Putamen (tissue), 1 donor: ENCODE measurements at regions not wholly inside any gene's neighbourhood (a gene's known extent, or its start where the extent isn't known, plus 50 kb on each side); places are given as distances from the start of the nearest gene placed in this dataset.
A peak's percentile ranks its signal among the peaks of the same experiment; 100 is the strongest.
"Not testable (repeated sequence)": the region's sequence is repeated elsewhere in the genome, so short reads cannot be mapped to it uniquely, and the experiment has no call there.

Source experiments
- DNase-seq: peaks from one replicate; pipeline ENCODE4 v3.0.0-alpha.2; 2016; ENCODE audit warnings: low spot score

DNA sequence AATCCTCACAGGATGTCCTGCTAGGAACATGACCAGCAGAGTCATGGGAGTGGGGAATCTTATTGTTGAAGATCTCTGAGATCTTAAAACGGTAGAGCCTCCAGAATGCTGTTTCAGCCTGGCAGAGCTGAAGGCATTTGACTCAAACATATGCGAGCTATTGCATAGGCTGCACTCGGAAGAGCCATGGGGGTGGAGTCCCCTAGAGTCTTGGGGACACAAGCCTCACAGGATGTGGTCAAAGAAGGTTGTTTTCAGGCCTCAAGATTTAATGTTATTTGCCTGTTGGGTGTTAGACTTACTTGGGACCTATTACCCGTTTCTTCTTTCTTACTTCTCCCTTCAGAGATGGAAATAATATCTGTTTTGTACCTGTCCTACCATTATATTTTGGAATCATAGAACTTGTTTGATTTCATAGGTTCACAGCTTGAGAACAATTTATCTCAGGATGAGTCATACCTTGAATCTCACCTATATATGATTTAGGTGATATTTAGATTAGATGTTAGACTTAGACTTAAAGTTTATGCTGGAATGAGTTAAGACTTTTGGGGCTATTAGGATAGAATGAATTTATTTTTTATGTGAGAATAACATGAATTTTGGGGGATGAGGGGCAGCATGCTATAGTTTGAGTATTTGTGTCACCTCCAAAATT, 172.2 kb upstream of the ATP2B1 start:
- DNase-seq, result no peak

GRCh38 chr12:89879766-89880165, 171.1 kb upstream of the ATP2B1 start:
- no peak for DNase-seq

- no peak for DNase-seq
These were observed 170.3 kb upstream of the ATP2B1 start for GRCh38 chr12:89878950-89879349.

DNA sequence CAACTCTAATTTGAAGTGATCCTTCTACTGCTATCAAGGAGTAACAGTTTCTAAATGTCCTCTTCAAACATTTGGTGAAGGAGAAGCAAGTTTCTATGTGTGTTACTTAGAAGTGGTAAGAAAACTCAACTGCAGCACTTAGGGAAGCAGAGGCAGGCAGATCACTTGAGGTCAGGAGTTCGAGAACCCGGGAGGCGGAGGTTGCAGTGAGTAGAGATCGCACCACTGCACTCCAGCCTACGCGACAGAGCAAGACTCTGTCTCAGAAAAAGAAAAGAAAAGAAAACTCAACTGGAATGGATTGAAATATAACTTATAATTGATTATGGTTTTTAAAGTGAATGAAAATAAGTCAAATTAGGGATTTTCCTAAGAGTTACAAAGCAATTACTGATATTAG, 169.7 kb upstream of the ATP2B1 start:
- DNase-seq, result no peak

DNA sequence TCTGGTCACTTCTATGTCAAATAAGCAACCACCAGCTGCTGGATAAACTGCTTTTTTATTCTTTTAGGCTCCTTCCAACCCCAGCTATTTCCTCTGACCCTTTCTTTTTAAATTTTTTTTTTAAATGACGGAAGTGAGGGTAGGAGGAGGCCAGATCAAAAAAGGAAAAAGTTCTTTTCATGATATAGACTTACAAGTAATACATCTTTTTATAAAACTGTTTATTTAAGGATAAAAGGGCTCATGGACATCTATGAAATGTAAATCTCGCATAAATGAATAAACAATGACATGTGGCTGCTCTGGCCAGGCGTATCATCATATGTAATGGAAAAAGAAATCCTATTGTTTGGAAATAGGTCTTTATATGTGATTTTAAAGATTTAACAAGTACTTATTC, 169.0 kb upstream of the ATP2B1 start:
- no peak for DNase-seq

DNA sequence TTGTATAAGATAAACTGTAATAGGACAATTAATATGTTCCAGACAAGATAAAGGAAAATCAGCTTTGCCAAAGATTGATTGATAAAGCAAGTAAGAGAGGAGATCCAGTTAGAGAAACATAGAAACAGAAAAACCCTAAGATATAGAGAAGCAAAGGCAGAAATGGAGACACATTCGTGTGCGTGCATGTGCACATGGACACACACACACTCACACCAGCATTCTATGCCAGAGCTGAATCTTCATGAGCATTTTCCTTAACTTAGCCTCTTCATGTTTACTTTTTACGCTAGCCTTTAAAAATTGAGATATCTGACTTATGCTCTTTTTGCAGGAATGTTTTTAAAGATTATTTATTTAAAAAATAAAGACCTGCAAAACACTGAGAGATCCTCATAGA, 168.5 kb upstream of the ATP2B1 start:
- no peak for DNase-seq

- DNase-seq, result no peak
These were observed 167.2 kb upstream of the ATP2B1 start for GRCh38 chr12:89875809-89876208.

DNA sequence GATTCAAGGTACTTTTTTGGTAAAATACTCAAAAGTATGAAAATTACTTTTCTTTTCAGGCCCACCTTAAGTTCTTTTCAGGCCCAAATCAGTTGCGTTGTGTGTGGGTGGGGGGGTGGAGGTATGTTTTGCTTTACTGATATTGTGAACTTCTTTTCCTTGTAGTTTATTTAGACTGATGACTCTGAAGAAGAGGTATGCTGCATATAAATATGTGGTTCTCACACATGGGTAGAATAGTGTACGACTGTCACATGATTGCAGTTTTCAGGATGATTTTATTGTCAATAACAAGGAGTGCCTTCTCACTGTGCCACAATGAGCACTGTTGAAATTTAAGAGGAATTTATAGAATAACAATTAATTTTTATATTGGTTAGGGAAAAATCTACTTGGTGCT, 166.6 kb upstream of the ATP2B1 start:
- DNase-seq, result no peak

DNA sequence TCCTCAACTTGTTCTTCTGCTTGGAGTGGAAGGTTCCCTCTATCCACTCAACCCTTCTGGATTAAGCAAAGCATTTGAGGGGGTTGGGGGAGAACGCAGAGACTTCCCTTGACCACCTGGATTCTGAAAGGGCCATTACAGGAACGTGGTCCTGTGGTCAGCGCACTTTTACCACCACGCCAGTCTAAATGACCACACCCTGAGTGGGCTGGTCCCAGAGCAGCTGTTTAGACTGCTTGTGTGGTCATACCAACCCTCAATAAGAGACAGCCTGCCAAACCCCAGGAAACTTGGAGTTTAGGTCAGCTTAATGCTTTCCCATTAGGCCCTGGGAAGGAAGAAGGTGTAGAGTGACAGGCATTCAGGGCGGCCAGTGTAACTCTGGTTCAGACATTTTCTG, 165.5 kb upstream of the ATP2B1 start:
- no peak for DNase-seq

- peak; percentile 75 for DNase-seq
These were observed 165.1 kb upstream of the ATP2B1 start for GRCh38 chr12:89873745-89874144.

DNA sequence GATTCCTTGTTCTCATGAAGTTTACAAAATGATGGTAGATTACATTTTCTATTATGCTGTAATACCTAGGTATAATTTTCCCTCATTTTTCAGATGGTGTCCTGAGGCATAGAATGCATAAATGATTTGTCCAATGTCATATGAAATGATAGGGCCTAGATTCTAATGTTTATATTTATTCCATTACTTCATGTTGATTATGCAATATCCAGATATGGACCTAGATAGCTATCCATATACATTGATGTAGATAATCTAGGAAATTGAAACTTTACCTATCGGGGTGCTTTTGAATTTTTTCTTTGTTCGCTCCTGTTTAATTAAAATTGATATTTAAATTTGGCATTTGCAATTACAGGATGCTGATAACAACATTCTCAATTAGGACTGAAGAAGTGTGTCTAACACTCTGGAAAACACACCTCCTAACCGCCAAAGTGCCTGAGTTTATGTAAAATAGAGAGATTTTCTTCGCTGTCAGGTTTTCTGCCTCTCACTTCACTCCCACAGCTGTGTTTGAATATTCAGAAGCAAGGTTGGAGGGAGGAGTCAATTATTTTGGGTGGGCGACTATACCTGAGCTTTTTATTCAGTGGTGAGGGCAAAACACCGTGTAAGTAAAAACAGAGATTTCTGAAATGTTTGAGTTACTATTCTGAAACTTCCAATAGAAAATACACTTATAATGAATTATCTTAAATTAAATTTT, 164.4 kb upstream of the ATP2B1 start:
- DNase-seq, result peak; percentile 78

- no peak for DNase-seq
These were observed 162.0 kb upstream of the ATP2B1 start for GRCh38 chr12:89870413-89871184.

DNA sequence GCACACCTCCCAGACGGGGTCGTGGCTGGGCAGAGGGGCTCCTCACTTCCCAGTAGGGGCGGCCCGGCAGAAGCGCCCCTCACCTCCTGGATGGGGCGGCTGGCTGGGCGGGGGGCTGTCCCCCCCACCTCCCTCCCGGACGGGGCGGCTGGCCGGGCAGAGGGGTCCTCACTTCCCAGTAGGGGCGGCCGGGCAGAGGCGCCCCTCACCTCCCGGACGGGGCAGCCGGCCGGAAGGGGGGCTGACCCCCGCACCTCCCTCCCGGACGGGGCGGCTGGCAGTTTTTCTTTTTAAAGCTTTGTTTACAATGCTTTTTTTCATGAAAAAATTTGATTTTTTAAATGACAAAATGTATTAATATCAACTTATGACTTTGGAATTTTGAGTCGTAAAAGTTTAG, 159.0 kb upstream of the ATP2B1 start:
- not testable (repeated sequence) for DNase-seq

DNA sequence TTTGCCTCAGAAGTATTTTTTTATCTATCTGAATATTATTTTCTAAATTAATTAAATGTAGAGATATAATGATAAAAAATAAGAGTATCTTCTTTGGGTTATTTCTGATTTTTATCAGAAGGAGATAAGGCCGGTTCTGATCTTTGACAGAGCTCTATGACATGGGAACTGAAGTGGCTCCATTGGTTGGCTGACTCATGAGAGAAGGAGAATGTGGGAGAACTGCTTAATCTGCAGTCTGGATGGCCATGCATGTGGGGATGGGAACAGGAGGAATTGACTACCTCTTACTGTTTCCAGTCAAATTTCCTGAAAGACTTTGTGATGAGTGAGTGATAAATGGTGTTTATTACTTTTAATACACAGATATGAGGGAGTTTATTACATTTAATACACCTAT, 155.8 kb upstream of the ATP2B1 start:
- no peak for DNase-seq

DNA sequence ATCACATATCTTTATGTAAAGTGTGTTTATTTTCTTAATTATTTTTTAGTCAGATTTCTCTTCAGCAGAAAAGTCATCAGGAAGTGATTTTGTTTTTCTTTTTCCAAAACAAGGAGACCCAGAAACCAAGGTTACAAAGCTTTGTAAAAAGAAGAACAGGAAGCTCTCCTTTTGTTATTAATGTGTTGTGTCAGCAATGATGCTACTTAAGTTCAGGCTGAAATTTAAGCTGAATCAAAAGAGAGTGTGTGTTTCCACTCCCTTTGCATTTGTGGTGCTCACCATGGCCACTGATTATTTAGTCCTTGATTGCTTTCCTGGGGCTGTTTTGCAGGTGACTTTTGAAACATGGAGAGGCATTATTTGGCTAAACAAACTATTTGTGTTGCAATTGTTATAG, 155.3 kb upstream of the ATP2B1 start:
- DNase-seq, result no peak

DNA sequence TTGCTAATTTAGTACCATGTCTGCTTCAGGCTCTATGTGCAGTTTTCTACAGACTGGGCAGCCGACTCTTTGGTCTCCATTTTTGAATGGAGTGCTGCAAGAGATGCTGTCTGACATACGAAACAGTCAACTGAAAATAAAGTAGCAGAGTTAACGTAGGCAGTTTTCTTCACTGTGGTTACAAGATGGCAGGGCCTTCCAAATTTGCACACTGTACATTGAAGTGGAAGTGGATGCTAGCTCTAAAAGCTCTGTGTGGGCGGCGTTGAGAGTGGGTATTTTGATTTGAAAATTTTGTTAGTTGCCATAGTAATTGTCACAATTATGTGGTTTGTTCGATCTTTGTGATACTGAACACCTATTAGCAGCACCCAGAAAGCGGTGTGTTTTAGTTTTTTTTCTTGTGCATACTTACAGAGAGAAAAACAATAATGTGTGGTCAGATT, 154.9 kb upstream of the ATP2B1 start:
- peak; percentile 53 for DNase-seq

GRCh38 chr12:89862511-89863445, 154.1 kb upstream of the ATP2B1 start:
- DNase-seq, result peak; percentile 42

DNA sequence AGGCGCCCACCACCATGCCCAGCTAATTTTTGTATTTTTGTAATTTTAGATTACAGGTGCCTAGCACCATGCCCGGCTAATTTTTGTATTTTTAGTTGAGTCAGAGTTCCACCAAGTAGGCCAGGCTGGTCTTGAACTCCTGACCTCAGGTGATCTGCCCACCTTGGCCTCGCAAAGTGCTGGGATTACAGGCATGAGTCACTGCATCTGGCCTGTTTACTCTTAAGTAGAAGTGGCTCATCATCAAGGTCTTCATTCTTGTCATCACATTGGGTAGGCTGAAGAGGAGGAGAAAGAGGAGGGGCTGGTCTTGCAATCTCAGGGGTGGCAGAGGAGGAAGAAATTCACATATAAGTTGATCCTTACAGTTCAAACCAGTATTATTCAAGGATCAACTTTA, 152.4 kb upstream of the ATP2B1 start:
- DNase-seq, result no peak

DNA sequence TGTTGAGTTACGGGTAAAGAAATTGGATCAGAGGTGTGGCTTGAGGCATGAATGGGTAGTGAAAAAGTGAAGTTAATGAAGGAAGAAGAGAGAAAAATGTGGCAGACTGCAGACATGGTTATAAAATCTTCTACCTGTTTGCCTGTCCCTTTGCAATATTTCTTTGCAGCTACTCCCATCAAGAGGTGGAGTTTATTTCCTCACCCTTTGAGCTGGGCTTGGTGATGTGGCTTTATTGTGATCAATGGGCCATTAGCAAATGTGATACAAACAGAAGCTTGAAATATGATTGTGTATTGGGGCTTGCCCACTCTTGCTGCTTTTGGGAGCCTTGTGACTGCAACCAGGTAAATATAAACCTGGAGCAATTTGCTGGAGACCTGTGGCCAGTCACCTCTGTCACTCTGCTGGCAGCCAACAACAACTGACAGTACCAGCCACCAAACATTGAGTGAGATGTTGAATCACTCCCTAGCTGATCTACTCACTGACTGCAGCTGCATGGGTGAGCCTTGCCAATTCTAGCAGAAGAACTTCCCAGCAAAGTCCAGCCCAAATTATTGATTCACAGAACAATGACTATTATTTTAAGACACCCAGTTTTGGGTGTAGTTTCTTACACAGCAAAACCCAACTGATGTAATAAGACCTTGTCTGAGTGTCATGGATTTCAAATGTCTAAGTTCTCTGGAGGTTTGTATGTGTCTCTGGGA, 151.0 kb upstream of the ATP2B1 start:
- no peak for DNase-seq

DNA sequence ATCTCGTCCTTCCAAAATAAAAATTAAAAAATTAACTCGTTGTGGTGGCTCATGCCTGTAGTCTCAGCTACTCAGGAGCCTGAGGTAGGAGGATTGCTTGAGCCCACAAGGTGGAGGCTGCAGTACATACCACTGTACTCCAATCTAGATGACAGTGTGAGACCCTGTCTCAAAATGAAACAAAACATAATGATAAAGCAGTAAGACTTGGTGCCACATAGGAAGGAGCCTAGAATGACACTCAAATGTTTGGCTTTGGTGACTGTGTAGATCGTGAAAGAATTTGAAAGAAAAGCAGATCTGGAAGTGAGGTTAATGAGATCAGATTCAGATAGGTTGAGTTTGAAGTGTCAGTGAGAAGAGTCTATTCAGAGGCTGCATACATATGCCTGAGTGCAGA, 150.1 kb upstream of the ATP2B1 start:
- DNase-seq, result no peak

DNA sequence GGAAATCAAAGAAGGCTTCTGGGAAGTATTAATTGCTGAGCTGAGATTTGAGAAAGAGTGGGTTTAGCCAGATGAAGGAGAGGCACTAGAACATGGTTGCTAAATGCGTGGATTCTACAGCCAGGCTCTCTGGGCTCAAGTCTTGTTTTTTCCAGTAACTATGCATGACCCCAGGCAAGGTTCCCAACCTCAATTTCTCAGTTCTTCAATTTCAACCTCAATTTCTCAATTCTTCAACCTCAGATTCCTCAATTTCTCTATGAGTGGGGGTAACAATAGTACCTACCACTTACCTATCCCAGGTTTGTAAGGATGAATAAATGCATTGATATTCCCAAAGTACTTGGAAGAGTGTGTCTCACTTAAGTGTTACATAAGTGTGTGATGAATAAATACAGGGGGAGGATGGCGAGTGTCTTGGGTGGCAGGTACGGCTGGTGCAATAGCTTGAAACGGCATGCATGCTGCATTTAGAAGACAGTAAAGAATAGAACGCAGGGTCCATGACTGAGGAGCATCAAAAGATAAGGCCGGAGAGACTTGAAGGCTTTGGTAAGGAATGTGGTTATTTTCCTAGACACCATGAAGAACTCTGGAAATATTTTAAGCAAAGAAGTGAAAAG, 149.1 kb upstream of the ATP2B1 start:
- no peak for DNase-seq
